Limb (tissue), 2 donors: ENCODE measurements at regions not wholly inside any gene's neighbourhood (a gene's known extent, or its start where the extent isn't known, plus 50 kb on each side); places are given as distances from the start of the nearest gene placed in this dataset.

ENCODE experiments used
- DNase-seq, 2 donors: peaks; one replicate each; pipeline ENCODE4 v3.0.0-alpha.2; 2016; ENCODE audit errors: extremely low spot score in 2 of 2

- DNase-seq = no peak
Observed at GRCh38 chr14:56498112-56498511, 81.5 kb upstream of the TMEM260 start.

GRCh38 chr14:56501909-56502530, 77.6 kb upstream of the TMEM260 start:
- no peak for DNase-seq

- DNase-seq = no peak
Observed at GRCh38 chr14:56505361-56505760, 74.2 kb upstream of the TMEM260 start.

- DNase-seq = no peak
Observed at GRCh38 chr14:56512521-56512920, 67.1 kb upstream of the TMEM260 start.

GRCh38 chr14:56514663-56515371, 64.8 kb upstream of the TMEM260 start:
- no peak for DNase-seq

- DNase-seq = no peak
Observed at GRCh38 chr14:56515739-56516138, 63.9 kb upstream of the TMEM260 start.

- DNase-seq = no peak
Observed at GRCh38 chr14:56522403-56522802, 57.2 kb upstream of the TMEM260 start.

GRCh38 chr14:56524971-56525677, 54.5 kb upstream of the TMEM260 start:
- DNase-seq = no peak

GRCh38 chr14:56528927-56529326, 50.7 kb upstream of the TMEM260 start:
- DNase-seq = no peak
